Caco-2 (cell line): ENCODE measurements at regions not wholly inside any gene's neighbourhood (a gene's known extent, or its start where the extent isn't known, plus 50 kb on each side); places are given as distances from the start of the nearest gene placed in this dataset.

ENCODE experiments used
- BruUV-seq: library from RNA; stranded (reverse); fragments of 400-500 nt; replicated peaks from 2 replicates; lab custom pipeline; 2021; lab: Mats Ljungman, UMichigan
- CTCF ChIA-PET: fragments of 300-600 bp; sonication (Branson Sonifier 250); formaldehyde crosslinking; loops from one replicate; lab custom pipeline; 2022; ENCODE audit warnings: antibody characterized with exemption; lab: Charles Lee
- POLR2A ChIA-PET: fragments of 300-600 bp; sonication (Branson Sonifier 250); formaldehyde crosslinking; loops from one replicate; lab custom pipeline; 2022; ENCODE audit warnings: antibody characterized with exemption; lab: Charles Lee
- DNase-seq, 2 experiments: peaks; one replicate each; pipeline versions ENCODE4 v3.0.0 to v3.0.0-alpha.2; 2020 to 2022
- H3K27me3 ChIP-seq: replicated peaks from 2 replicates; pipeline ENCODE4 v1.6.0; 2011; ENCODE audit warnings: low read length; ENCODE audit not compliant: control insufficient read depth, insufficient read depth
- H3K36me3 ChIP-seq: 2 replicates; pipeline ENCODE4 v1.5.1; 2011; ENCODE audit warnings: low read length; ENCODE audit not compliant: control insufficient read depth, insufficient read depth
- H3K4me1 ChIP-seq: fragments of 250-450 bp; sonication (Bioruptor Pico); 2 replicates; pipeline ENCODE4 v1.5.1; 2020; ENCODE audit warnings: mild to moderate bottlenecking
- H3K4me3 ChIP-seq: 2 replicates; pipeline ENCODE4 v1.5.1; 2011; ENCODE audit warnings: low read depth, mild to moderate bottlenecking, control low read depth, low read length
- H3K9me3 ChIP-seq: fragments of 250-450 bp; sonication (Bioruptor Pico); 2 replicates; pipeline ENCODE4 v1.5.1; 2020; ENCODE audit warnings: mild to moderate bottlenecking, moderate library complexity
- H3K27ac Mint-ChIP-seq: one replicate; pipeline ENCODE4 v1.8.0; 2022; ENCODE audit warnings: mixed read lengths; ENCODE audit not compliant: unreplicated experiment
- H3K27me3 Mint-ChIP-seq: one replicate; pipeline ENCODE4 v1.8.0; 2022; ENCODE audit warnings: mixed read lengths; ENCODE audit not compliant: insufficient read depth, unreplicated experiment
- H3K36me3 Mint-ChIP-seq: one replicate; pipeline ENCODE4 v1.8.0; 2022; ENCODE audit warnings: mild to moderate bottlenecking, mixed read lengths; ENCODE audit not compliant: insufficient read depth, unreplicated experiment
- H3K4me1 Mint-ChIP-seq: one replicate; pipeline ENCODE4 v1.8.0; 2022; ENCODE audit warnings: low read depth, mixed read lengths; ENCODE audit not compliant: unreplicated experiment
- H3K4me3 Mint-ChIP-seq: one replicate; pipeline ENCODE4 v1.8.0; 2022; ENCODE audit warnings: mild to moderate bottlenecking, moderate library complexity, mixed read lengths; ENCODE audit not compliant: unreplicated experiment
- H3K9me3 Mint-ChIP-seq: one replicate; pipeline ENCODE4 v1.8.0; 2022; ENCODE audit warnings: mixed read lengths; ENCODE audit not compliant: unreplicated experiment
- intact Hi-C: fragments of 100-400 bp; cut with micrococcal nuclease; formaldehyde crosslinking; loops from one replicate; pipeline ENCODE4 v1.10.0; 2022; ENCODE audit not compliant: unreplicated experiment
- TF ChIP-seq, protein P1 (sequence below), 2 experiments: fragments of 200-600 bp in 1 of 2; IDR thresholded peaks; 1 replicate in 1 of 2; 2 replicates in 1 of 2; pipeline versions ENCODE4 v1.5.1 to v1.8.0; 2011 to 2022; ENCODE audit warnings: antibody characterized with exemption in 1 of 2, control low read depth in 1 of 2, inconsistent platforms in 1 of 2, low read depth in 1 of 2, low read length in 1 of 2, mild to moderate bottlenecking in 1 of 2, moderate library complexity in 1 of 2; ENCODE audit not compliant: insufficient read depth in 1 of 2, severe bottlenecking in 1 of 2, unreplicated experiment in 1 of 2

DNA sequence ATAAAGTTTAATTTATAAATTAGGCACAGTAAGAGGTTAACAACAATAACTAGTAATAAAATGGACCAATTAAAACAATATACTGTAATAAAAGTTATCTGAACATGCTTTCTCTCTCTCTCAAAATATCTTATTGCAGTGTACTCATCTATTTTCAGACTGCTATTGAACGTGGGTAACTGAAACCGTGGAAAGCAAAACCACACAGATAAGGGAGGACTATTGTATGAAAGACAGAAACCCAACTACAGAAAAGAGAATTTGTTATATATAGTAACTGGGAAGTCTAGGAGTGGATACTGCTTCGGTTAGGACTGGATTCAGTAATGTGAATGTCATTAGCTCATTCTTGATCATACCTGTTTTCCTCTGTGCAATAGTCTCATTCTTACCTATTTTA is 119.3 kb upstream of the DAZL start:
- ChIA-PET CTCF (no interaction called here), POLR2A (no interaction called here)

DNA sequence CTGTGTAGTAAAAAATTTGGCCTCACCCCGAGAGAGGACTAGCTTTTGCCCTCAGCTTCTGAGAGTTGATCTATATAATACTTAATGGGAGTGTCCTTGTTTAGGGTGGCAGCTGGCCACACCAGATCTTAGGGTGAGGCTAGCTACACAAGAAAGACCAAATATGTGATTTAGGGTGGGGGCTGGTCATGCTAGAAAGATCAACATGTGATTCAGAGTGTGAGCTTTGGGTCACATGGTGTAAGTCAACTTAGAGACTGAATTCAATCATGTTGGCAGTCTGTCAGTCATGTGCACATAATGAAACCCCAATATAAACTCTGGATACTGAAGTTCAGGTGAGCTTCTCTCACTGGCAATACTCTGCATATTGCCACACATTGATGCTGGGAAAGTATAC is 120.7 kb upstream of the DAZL start:
- no peak for DNase-seq
- Histone ChIP-seq H3K9me3 (no peaks in the 10 kb centered on the region), H3K36me3 (no peaks in the 10 kb centered on the region), H3K4me1 (no peaks in the 10 kb centered on the region), H3K27me3 (no peaks in the 10 kb centered on the region), H3K4me3 (no peak overlapping the region)
- no peak overlapping the region for H3K27ac Mint-ChIP-seq
- H3K4me1 Mint-ChIP-seq: no peaks in the 10 kb centered on the region
- ChIA-PET CTCF (no interaction called here), POLR2A (no interaction called here)
- BruUV-seq: no TSS peak
- H3K9me3 Mint-ChIP-seq: no peaks in the 10 kb centered on the region
- TF ChIP-seq, protein P1, sequence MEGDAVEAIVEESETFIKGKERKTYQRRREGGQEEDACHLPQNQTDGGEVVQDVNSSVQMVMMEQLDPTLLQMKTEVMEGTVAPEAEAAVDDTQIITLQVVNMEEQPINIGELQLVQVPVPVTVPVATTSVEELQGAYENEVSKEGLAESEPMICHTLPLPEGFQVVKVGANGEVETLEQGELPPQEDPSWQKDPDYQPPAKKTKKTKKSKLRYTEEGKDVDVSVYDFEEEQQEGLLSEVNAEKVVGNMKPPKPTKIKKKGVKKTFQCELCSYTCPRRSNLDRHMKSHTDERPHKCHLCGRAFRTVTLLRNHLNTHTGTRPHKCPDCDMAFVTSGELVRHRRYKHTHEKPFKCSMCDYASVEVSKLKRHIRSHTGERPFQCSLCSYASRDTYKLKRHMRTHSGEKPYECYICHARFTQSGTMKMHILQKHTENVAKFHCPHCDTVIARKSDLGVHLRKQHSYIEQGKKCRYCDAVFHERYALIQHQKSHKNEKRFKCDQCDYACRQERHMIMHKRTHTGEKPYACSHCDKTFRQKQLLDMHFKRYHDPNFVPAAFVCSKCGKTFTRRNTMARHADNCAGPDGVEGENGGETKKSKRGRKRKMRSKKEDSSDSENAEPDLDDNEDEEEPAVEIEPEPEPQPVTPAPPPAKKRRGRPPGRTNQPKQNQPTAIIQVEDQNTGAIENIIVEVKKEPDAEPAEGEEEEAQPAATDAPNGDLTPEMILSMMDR (IDR thresholded peaks at IDR 0.05; ENCODE audit: insufficient read depth in 1 of 2, low read depth in 1 of 2, low read length in 1 of 2, severe bottlenecking in 1 of 2, unreplicated experiment in 1 of 2): no peak
- no peaks in the 10 kb centered on the region for H3K36me3 Mint-ChIP-seq
- no peak overlapping the region for H3K4me3 Mint-ChIP-seq
- intact Hi-C loops: no loop called here
- peaks cover 3% of the 10 kb centered on the region for H3K27me3 Mint-ChIP-seq

More for the DNA sequence above, 119.3 kb upstream of the DAZL start:
- Mint-ChIP-seq H3K4me3 (no peak overlapping the region), H3K9me3 (no peaks in the 10 kb centered on the region), H3K36me3 (no peaks in the 10 kb centered on the region), H3K4me1 (no peaks in the 10 kb centered on the region), H3K27me3 (peaks cover 3% of the 10 kb centered on the region), H3K27ac (no peak overlapping the region)
- BruUV-seq: no TSS peak
- intact Hi-C loops: no loop called here
- Histone ChIP-seq H3K9me3 (no peaks in the 10 kb centered on the region), H3K27me3 (no peaks in the 10 kb centered on the region), H3K4me3 (no peak overlapping the region), H3K4me1 (no peaks in the 10 kb centered on the region), H3K36me3 (no peaks in the 10 kb centered on the region)
- DNase-seq: no peak
- TF ChIP-seq, protein P1 (IDR thresholded peaks at IDR 0.05; ENCODE audit: insufficient read depth in 1 of 2, low read depth in 1 of 2, low read length in 1 of 2, severe bottlenecking in 1 of 2, unreplicated experiment in 1 of 2): no peak

DNA sequence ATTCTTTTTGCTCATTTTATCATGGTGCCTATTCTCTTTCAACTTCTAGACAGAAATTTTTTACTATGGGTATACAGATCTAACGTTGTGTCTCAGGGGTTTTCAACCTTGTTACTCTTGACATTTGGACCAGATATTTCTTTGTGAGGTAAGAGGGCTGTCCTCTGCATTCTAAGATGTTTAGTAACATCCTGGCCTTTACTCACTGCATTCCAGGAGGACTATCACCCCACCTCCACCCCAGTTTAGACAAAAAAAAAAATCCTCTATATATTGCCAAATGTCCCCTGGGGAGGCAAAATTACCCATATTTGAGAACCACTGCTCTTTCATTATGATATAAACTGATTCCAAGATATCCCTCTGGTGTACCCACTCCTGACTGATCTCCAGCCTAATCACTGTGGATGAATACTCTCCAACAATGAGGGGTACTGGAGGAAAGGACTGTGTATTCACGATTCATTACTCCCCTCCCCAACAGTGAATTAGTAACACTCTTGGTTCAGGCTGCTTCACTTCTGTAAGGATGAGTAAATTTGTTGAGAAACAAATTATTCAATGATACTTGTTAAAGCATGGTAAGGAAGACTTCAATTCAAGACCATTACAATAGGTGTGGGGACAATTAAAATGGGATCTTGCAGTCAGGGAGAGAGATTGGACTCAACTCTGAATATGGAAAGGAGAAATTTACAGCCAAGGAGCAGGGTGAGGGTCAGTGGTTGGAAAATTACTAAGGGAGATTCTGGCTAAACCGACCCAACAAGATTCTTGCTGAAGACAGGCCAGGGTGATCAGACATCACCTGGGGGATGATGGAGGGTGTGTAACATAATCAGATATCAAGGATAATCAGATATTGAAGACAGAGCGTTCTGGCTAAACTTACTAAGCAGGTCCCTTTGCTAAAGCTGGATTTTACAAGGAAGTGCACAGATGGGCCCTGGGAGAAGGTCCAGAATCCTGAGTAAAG is 123.8 kb upstream of the DAZL start:
- BruUV-seq: no TSS peak
- no peaks in the 10 kb centered on the region for H3K36me3 Mint-ChIP-seq
- H3K27me3 ChIP-seq: no peaks in the 10 kb centered on the region
- no peak for DNase-seq
- no peaks in the 10 kb centered on the region for H3K4me1 Mint-ChIP-seq
- no peaks in the 10 kb centered on the region for H3K4me1 ChIP-seq
- CTCF ChIA-PET: no interaction called here
- POLR2A ChIA-PET: no interaction called here
- peaks cover 5% of the 10 kb centered on the region for H3K27me3 Mint-ChIP-seq
- intact Hi-C loops: no loop called here
- H3K27ac Mint-ChIP-seq: no peak overlapping the region
- no peaks in the 10 kb centered on the region for H3K36me3 ChIP-seq
- H3K9me3 Mint-ChIP-seq: peaks cover 20% of the 10 kb centered on the region
- H3K4me3 Mint-ChIP-seq: no peak overlapping the region
- no peak overlapping the region for H3K4me3 ChIP-seq
- TF ChIP-seq, protein P1 (IDR thresholded peaks at IDR 0.05; ENCODE audit: insufficient read depth in 1 of 2, low read depth in 1 of 2, low read length in 1 of 2, severe bottlenecking in 1 of 2, unreplicated experiment in 1 of 2): no peak
- no peaks in the 10 kb centered on the region for H3K9me3 ChIP-seq
